ENCODE measurements at regions not wholly inside any gene's neighbourhood (a gene's known extent, or its start where the extent isn't known, plus 50 kb on each side); places are given as distances from the start of the nearest gene placed in this dataset.

GRCh38 chr20:42020316-42020715, 402.1 kb upstream of the CHD6 start:
- Mint-ChIP-seq H3K36me3 (ENCODE audit: low read depth) (no peaks in the 10 kb centered on the region), H3K9me3 (no peaks in the 10 kb centered on the region), H3K4me1 (no peaks in the 10 kb centered on the region), H3K27me3 (ENCODE audit: insufficient read depth) (peaks cover 6% of the 10 kb centered on the region), H3K27ac (no peak overlapping the region), H3K4me3 (no peak overlapping the region)
- 69 to 73% methylated on average over 4 of the region's 4 CpGs for WGBS, 2 experiments (ENCODE audit: insufficient coverage in 1 of 2, insufficient read length in 1 of 2)
- H3K27me3 ChIP-seq (ENCODE audit: control insufficient read depth, insufficient read depth, low read length, poor library complexity, severe bottlenecking), result peaks cover 10% of the 10 kb centered on the region
- peak; percentile 32 for TF ChIP-seq CTCF (conservative IDR thresholded peaks at IDR 0.05)
- no peaks in the 10 kb centered on the region for H3K9me3 ChIP-seq (ENCODE audit: control insufficient read depth, low read length)
- no peak overlapping the region for H3K9ac ChIP-seq (ENCODE audit: extremely low read depth, low read length, poor library complexity, severe bottlenecking)
- H3K36me3 ChIP-seq (ENCODE audit: control insufficient read depth, insufficient read depth, low read length), result no peaks in the 10 kb centered on the region
- no peak overlapping the region for H3K4me3 ChIP-seq (ENCODE audit: low read length)
- H3K27ac ChIP-seq (ENCODE audit: low read depth, low read length), result no peak overlapping the region
- DNase-seq, result no peak
- no peaks in the 10 kb centered on the region for H3K4me1 ChIP-seq (ENCODE audit: control insufficient read depth, insufficient read depth, low read length)

GRCh38 chr20:42018979-42019378, 400.8 kb upstream of the CHD6 start:
- Mint-ChIP-seq H3K27me3 (ENCODE audit: insufficient read depth) (peaks cover 6% of the 10 kb centered on the region), H3K4me3 (no peak overlapping the region), H3K36me3 (ENCODE audit: low read depth) (no peaks in the 10 kb centered on the region), H3K9me3 (no peaks in the 10 kb centered on the region), H3K27ac (no peak overlapping the region), H3K4me1 (no peaks in the 10 kb centered on the region)
- Histone ChIP-seq H3K4me3 (ENCODE audit: low read length) (no peak overlapping the region), H3K4me1 (ENCODE audit: control insufficient read depth, insufficient read depth, low read length) (no peaks in the 10 kb centered on the region), H3K27ac (ENCODE audit: low read depth, low read length) (no peak overlapping the region), H3K27me3 (ENCODE audit: control insufficient read depth, insufficient read depth, low read length, poor library complexity, severe bottlenecking) (peaks cover 6% of the 10 kb centered on the region), H3K9ac (ENCODE audit: extremely low read depth, low read length, poor library complexity, severe bottlenecking) (no peak overlapping the region), H3K9me3 (ENCODE audit: control insufficient read depth, low read length) (no peaks in the 10 kb centered on the region), H3K36me3 (ENCODE audit: control insufficient read depth, insufficient read depth, low read length) (no peaks in the 10 kb centered on the region)
- peak; percentile 85 for TF ChIP-seq CTCF (conservative IDR thresholded peaks at IDR 0.05)
- DNase-seq, result peak; percentile 68

GRCh38 chr20:42010090-42010489, 391.9 kb upstream of the CHD6 start:
- H3K27me3 Mint-ChIP-seq (ENCODE audit: insufficient read depth), result no peaks in the 10 kb centered on the region
- no peaks in the 10 kb centered on the region for H3K36me3 Mint-ChIP-seq (ENCODE audit: low read depth)
- no peak for TF ChIP-seq CTCF (conservative IDR thresholded peaks at IDR 0.05)
- Histone ChIP-seq H3K27ac (ENCODE audit: low read depth, low read length) (no peak overlapping the region), H3K4me3 (ENCODE audit: low read length) (no peak overlapping the region), H3K9me3 (ENCODE audit: control insufficient read depth, low read length) (peaks cover 16% of the 10 kb centered on the region), H3K9ac (ENCODE audit: extremely low read depth, low read length, poor library complexity, severe bottlenecking) (no peak overlapping the region), H3K4me1 (ENCODE audit: control insufficient read depth, insufficient read depth, low read length) (no peaks in the 10 kb centered on the region), H3K27me3 (ENCODE audit: control insufficient read depth, insufficient read depth, low read length, poor library complexity, severe bottlenecking) (no peaks in the 10 kb centered on the region), H3K36me3 (ENCODE audit: control insufficient read depth, insufficient read depth, low read length) (no peaks in the 10 kb centered on the region)
- 74 to 91% methylated on average over 3 of the region's 3 CpGs for WGBS, 2 experiments (ENCODE audit: insufficient coverage in 1 of 2, insufficient read length in 1 of 2)
- peaks cover 29% of the 10 kb centered on the region for H3K9me3 Mint-ChIP-seq
- H3K4me1 Mint-ChIP-seq, result no peaks in the 10 kb centered on the region
- no peak for DNase-seq
- no peak overlapping the region for H3K4me3 Mint-ChIP-seq
- no peak overlapping the region for H3K27ac Mint-ChIP-seq

Measured in endodermal cell (in vitro differentiated cells).